ENCODE measurements at regions not wholly inside any gene's neighbourhood (a gene's known extent, or its start where the extent isn't known, plus 50 kb on each side); places are given as distances from the start of the nearest gene placed in this dataset.

- no peaks in the 10 kb centered on the region for H3K9me1 ChIP-seq (ENCODE audit: control insufficient read depth, insufficient read depth, low read length)
- FAIRE-seq (no peak), ATAC-seq (no peak), DNase-seq (ENCODE audit: extremely low read depth in 1 of 4, low spot score in 3 of 4) (no peak)
- in situ Hi-C loops (cut with MboI) (no loop called here), intact Hi-C loops (cut with micrococcal nuclease) (no loop called here)
- BruUV-seq (replicated peaks), result no TSS peak
- H3K27ac ChIP-seq (ENCODE audit: extremely low read depth, low read depth, low read length), result no peak overlapping the region
- no peaks in the 10 kb centered on the region for H3K9me3 ChIP-seq (replicated peaks; ENCODE audit: control insufficient read depth, insufficient read depth, low read depth, low read length)
- TF ChIP-seq TAF15 (IDR thresholded peaks at IDR 0.05; ENCODE audit: low read depth, low read length) (no peak), ETS2 (tag; IDR thresholded peaks at IDR 0.05; ENCODE audit: borderline replicate concordance, poor library complexity, severe bottlenecking) (no peak), IRF1 (CRISPR knock-in tag; IDR thresholded peaks at IDR 0.05; ENCODE audit: borderline replicate concordance) (no peak), BACH1 (tag; IDR thresholded peaks at IDR 0.05) (no peak), ZNF699 (CRISPR knock-in tag; IDR thresholded peaks at IDR 0.05; ENCODE audit: insufficient replicate concordance) (no peak), TCFL5 (CRISPR knock-in tag; conservative IDR thresholded peaks at IDR 0.05) (no peak), MCM3 (IDR thresholded peaks at IDR 0.05) (no peak), HES1 (IDR thresholded peaks at IDR 0.05; ENCODE audit: low read depth) (no peak), KDM2B (CRISPR knock-in tag; IDR thresholded peaks at IDR 0.05) (no peak), FOXK1 (CRISPR knock-in tag; IDR thresholded peaks at IDR 0.05; ENCODE audit: borderline replicate concordance) (no peak), BRD4 (IDR thresholded peaks at IDR 0.05) (no peak), RAD51 (IDR thresholded peaks at IDR 0.05; ENCODE audit: borderline replicate concordance, low read depth) (no peak), ZNF165 (CRISPR knock-in tag; IDR thresholded peaks at IDR 0.05; ENCODE audit: borderline replicate concordance) (no peak), NRF1 (conservative IDR thresholded peaks at IDR 0.05 in 1 of 2, IDR thresholded peaks at IDR 0.05 in 1 of 2) (no peak)
- TF ChIP-seq, protein P1, sequence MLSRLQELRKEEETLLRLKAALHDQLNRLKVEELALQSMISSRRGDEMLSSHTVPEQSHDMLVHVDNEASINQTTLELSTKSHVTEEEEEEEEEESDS (CRISPR knock-in tag; IDR thresholded peaks at IDR 0.05), result no peak
- TF ChIP-seq, protein P2, sequence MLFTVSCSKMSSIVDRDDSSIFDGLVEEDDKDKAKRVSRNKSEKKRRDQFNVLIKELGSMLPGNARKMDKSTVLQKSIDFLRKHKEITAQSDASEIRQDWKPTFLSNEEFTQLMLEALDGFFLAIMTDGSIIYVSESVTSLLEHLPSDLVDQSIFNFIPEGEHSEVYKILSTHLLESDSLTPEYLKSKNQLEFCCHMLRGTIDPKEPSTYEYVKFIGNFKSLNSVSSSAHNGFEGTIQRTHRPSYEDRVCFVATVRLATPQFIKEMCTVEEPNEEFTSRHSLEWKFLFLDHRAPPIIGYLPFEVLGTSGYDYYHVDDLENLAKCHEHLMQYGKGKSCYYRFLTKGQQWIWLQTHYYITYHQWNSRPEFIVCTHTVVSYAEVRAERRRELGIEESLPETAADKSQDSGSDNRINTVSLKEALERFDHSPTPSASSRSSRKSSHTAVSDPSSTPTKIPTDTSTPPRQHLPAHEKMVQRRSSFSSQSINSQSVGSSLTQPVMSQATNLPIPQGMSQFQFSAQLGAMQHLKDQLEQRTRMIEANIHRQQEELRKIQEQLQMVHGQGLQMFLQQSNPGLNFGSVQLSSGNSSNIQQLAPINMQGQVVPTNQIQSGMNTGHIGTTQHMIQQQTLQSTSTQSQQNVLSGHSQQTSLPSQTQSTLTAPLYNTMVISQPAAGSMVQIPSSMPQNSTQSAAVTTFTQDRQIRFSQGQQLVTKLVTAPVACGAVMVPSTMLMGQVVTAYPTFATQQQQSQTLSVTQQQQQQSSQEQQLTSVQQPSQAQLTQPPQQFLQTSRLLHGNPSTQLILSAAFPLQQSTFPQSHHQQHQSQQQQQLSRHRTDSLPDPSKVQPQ (CRISPR knock-in tag; IDR thresholded peaks at IDR 0.05; ENCODE audit: borderline replicate concordance), result no peak
- H4K20me1 ChIP-seq (replicated peaks; ENCODE audit: control insufficient read depth, insufficient read depth, low read length), result no peaks in the 10 kb centered on the region
- no peak overlapping the region for H3K4me2 ChIP-seq (ENCODE audit: insufficient read depth, low read length)
- POLR2A ChIA-PET, result no interaction called here
- H3K9ac ChIP-seq (ENCODE audit: insufficient read depth in 1 of 2, low read depth in 2 of 2, low read length in 2 of 2), result no peak overlapping the region
- H2AFZ ChIP-seq (ENCODE audit: low read depth, low read length), result no peak overlapping the region
- peaks cover 2 to 32% of the 10 kb centered on the region in 2 experiments for H3K27me3 ChIP-seq (ENCODE audit: control insufficient read depth in 2 of 2, insufficient read depth in 2 of 2, low read length in 2 of 2)
- H3K4me1 ChIP-seq (replicated peaks in 1 of 2; ENCODE audit: control insufficient read depth in 2 of 2, insufficient read depth in 2 of 2, low read length in 2 of 2), result no peaks in the 10 kb centered on the region
- CTCF ChIA-PET (ENCODE audit: low intra/inter-chr PET ratio), result no interaction called here
- H3K79me2 ChIP-seq (ENCODE audit: control insufficient read depth, insufficient read depth, low read length), result no peaks in the 10 kb centered on the region
- no peak overlapping the region for H3K4me3 ChIP-seq
- WGBS (ENCODE audit: insufficient coverage, low coverage, missing lambda C conversion rate), result under 1% methylated on average over 14 of the region's 14 CpGs
- H3K36me3 ChIP-seq (ENCODE audit: control insufficient read depth, insufficient read depth, low read length), result no peaks in the 10 kb centered on the region
These were observed 436.5 kb upstream of the MGMT start for GRCh38 chr10:129030603-129030895.

Measured in K562 (cell line).